ENCODE measurements at regions not wholly inside any gene's neighbourhood (a gene's known extent, or its start where the extent isn't known, plus 50 kb on each side); places are given as distances from the start of the nearest gene placed in this dataset.

GRCh38 chr1:243977094-243977493 lies 74.0 kb upstream of the ZBTB18 start:
- RAD21 ChIA-PET (ENCODE audit: low non-redundant PET in 1 of 2, low total read pairs in 2 of 2, uncharacterized antibody in 2 of 2, unreplicated experiment in 2 of 2): no interaction called here
- CTCF ChIA-PET: no interaction called here
- H3K4me3 ChIP-seq (replicated peaks in 1 of 2; ENCODE audit: low read depth in 1 of 2, low read length in 2 of 2): no peak overlapping the region
- H3K4me2 ChIP-seq (ENCODE audit: low read length): no peak overlapping the region
- no peak overlapping the region for H2AFZ ChIP-seq (ENCODE audit: low read depth, low read length, poor library complexity, severe bottlenecking)
- no TSS peak for BruUV-seq (replicated peaks)
- H3K9ac ChIP-seq (ENCODE audit: low read length): no peak overlapping the region
- intact Hi-C loops (cut with micrococcal nuclease): no loop called here
- H3K36me3 ChIP-seq (ENCODE audit: control insufficient read depth in 1 of 2, insufficient read depth in 2 of 2, low read length in 2 of 2): no peaks in the 10 kb centered on the region
- H3K27ac ChIP-seq (ENCODE audit: low read depth, low read length): no peak overlapping the region
- peaks cover 29% of the 10 kb centered on the region for H3K27me3 ChIP-seq (ENCODE audit: insufficient read depth, low read length)
- H3K79me2 ChIP-seq (ENCODE audit: insufficient read depth, low read length): no peaks in the 10 kb centered on the region
- H3K9me3 ChIP-seq (ENCODE audit: control insufficient read depth in 1 of 2, insufficient read depth in 1 of 2, low read depth in 1 of 2, low read length in 2 of 2): no peaks in the 10 kb centered on the region
- no peaks in the 10 kb centered on the region for H3K4me1 ChIP-seq (ENCODE audit: control insufficient read depth in 1 of 2, insufficient read depth in 2 of 2, low read length in 2 of 2)
- no peak for TF ChIP-seq ZNF274 (IDR thresholded peaks at IDR 0.05; ENCODE audit: low read depth, low read length)
- no peak for TF ChIP-seq CTCF (IDR thresholded peaks at IDR 0.05 in 2 of 3, conservative IDR thresholded peaks at IDR 0.05 in 1 of 3; ENCODE audit: borderline replicate concordance in 1 of 3, insufficient read depth in 1 of 3, low read depth in 2 of 3, low read length in 2 of 3)
- TF ChIP-seq SRF (IDR thresholded peaks at IDR 0.05; ENCODE audit: low read depth): no peak
- TF ChIP-seq, protein P1, sequence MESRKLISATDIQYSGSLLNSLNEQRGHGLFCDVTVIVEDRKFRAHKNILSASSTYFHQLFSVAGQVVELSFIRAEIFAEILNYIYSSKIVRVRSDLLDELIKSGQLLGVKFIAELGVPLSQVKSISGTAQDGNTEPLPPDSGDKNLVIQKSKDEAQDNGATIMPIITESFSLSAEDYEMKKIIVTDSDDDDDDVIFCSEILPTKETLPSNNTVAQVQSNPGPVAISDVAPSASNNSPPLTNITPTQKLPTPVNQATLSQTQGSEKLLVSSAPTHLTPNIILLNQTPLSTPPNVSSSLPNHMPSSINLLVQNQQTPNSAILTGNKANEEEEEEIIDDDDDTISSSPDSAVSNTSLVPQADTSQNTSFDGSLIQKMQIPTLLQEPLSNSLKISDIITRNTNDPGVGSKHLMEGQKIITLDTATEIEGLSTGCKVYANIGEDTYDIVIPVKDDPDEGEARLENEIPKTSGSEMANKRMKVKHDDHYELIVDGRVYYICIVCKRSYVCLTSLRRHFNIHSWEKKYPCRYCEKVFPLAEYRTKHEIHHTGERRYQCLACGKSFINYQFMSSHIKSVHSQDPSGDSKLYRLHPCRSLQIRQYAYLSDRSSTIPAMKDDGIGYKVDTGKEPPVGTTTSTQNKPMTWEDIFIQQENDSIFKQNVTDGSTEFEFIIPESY (IDR thresholded peaks at IDR 0.05; ENCODE audit: extremely low read depth, insufficient replicate concordance, low read length): no peak
- no peak for TF ChIP-seq TCF7L2 (IDR thresholded peaks at IDR 0.05; ENCODE audit: borderline replicate concordance, extremely low read depth, insufficient read depth, insufficient read length)
- no peak for TF ChIP-seq CBX3 (IDR thresholded peaks at IDR 0.05; ENCODE audit: low read depth)
- no peak for TF ChIP-seq POLR2AphosphoS5 (IDR thresholded peaks at IDR 0.05; ENCODE audit: low read depth, low read length)
- TF ChIP-seq SP1 (IDR thresholded peaks at IDR 0.05; ENCODE audit: low read depth): no peak
- no peak for TF ChIP-seq EZH2 (IDR thresholded peaks at IDR 0.05)
- no peak for TF ChIP-seq YY1 (IDR thresholded peaks at IDR 0.05; ENCODE audit: extremely low read depth, insufficient replicate concordance, low read depth, low read length)
- no peak for TF ChIP-seq FOSL1 (IDR thresholded peaks at IDR 0.05; ENCODE audit: low read depth)
- TF ChIP-seq ZFX (IDR thresholded peaks at IDR 0.05): no peak
- TF ChIP-seq, protein P2, sequence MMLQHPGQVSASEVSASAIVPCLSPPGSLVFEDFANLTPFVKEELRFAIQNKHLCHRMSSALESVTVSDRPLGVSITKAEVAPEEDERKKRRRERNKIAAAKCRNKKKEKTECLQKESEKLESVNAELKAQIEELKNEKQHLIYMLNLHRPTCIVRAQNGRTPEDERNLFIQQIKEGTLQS (IDR thresholded peaks at IDR 0.05): no peak
- TF ChIP-seq EGR1 (IDR thresholded peaks at IDR 0.05; ENCODE audit: low read depth): no peak
- no peak for TF ChIP-seq JUND (IDR thresholded peaks at IDR 0.05)
- TF ChIP-seq RAD21 (IDR thresholded peaks at IDR 0.05; ENCODE audit: low read depth): no peak
- TF ChIP-seq ELF1 (IDR thresholded peaks at IDR 0.05; ENCODE audit: borderline replicate concordance, low read depth): no peak
- TF ChIP-seq CEBPB (IDR thresholded peaks at IDR 0.05; ENCODE audit: low read depth): no peak
- no peak for TF ChIP-seq EZH2phosphoT487 (IDR thresholded peaks at IDR 0.05; ENCODE audit: borderline replicate concordance)
- H4K20me1 ChIP-seq (ENCODE audit: insufficient read depth): no peaks in the 10 kb centered on the region
- DNase-seq (ENCODE audit: low read depth, low spot score): no peak
- no peaks in the 10 kb centered on the region for H3K9me2 ChIP-seq (ENCODE audit: insufficient read depth)
- POLR2A ChIA-PET: no interaction called here
- no peak for ATAC-seq
